HG03135 (cell line): ENCODE measurements at regions not wholly inside any gene's neighbourhood (a gene's known extent, or its start where the extent isn't known, plus 50 kb on each side); places are given as distances from the start of the nearest gene placed in this dataset.
"Not testable (repeated sequence)": the region's sequence is repeated elsewhere in the genome, so short reads cannot be mapped to it uniquely, and the experiment has no call there.

ENCODE experiments used
- ATAC-seq: cut with Tn5 transposase; IDR thresholded peaks from one replicate; pipeline ENCODE4 v1.9.1; 2021; ENCODE audit warnings: mild to moderate bottlenecking, moderate library complexity; ENCODE audit not compliant: unreplicated experiment

GRCh38 chr12:84075991-84076390, 836.6 kb downstream of the SLC6A15 start:
- ATAC-seq = no peak

- no peak for ATAC-seq
Measured at GRCh38 chr12:84073401-84073800, 839.2 kb downstream of the SLC6A15 start.

- no peak for ATAC-seq
Measured at GRCh38 chr12:84072961-84073360, 839.6 kb downstream of the SLC6A15 start.

- ATAC-seq = no peak
Measured at GRCh38 chr12:84070292-84070691, 842.3 kb downstream of the SLC6A15 start.

GRCh38 chr12:84069699-84070098, 842.9 kb downstream of the SLC6A15 start:
- no peak for ATAC-seq

GRCh38 chr12:84069198-84069597, 843.4 kb downstream of the SLC6A15 start:
- ATAC-seq = no peak

- no peak for ATAC-seq
Measured at GRCh38 chr12:84058136-84058535, 854.5 kb downstream of the SLC6A15 start.

- ATAC-seq = no peak
Measured at GRCh38 chr12:84054811-84055210, 857.8 kb downstream of the SLC6A15 start.

- ATAC-seq = no peak
Measured at GRCh38 chr12:84047881-84048280, 864.7 kb downstream of the SLC6A15 start.

GRCh38 chr12:84046859-84047258, 865.7 kb downstream of the SLC6A15 start:
- no peak for ATAC-seq

- no peak for ATAC-seq
Measured at GRCh38 chr12:84043355-84043754, 869.2 kb downstream of the SLC6A15 start.

- ATAC-seq = no peak
Measured at GRCh38 chr12:84038242-84038641, 874.4 kb downstream of the SLC6A15 start.

- ATAC-seq = no peak
Measured at GRCh38 chr12:84036912-84037311, 875.7 kb downstream of the SLC6A15 start.

- ATAC-seq = no peak
Measured at GRCh38 chr12:84035766-84036165, 876.8 kb downstream of the SLC6A15 start.

GRCh38 chr12:84034871-84035270, 877.7 kb downstream of the SLC6A15 start:
- ATAC-seq = no peak

- no peak for ATAC-seq
Measured at GRCh38 chr12:84033162-84033561, 879.4 kb downstream of the SLC6A15 start.

- ATAC-seq = not testable (repeated sequence)
Measured at GRCh38 chr12:84018556-84019179, 893.9 kb downstream of the SLC6A15 start.

- ATAC-seq = no peak
Measured at GRCh38 chr12:84016956-84017355, 895.6 kb downstream of the SLC6A15 start.

GRCh38 chr12:83997423-83997822, 915.2 kb downstream of the SLC6A15 start:
- no peak for ATAC-seq

- ATAC-seq = no peak
Measured at GRCh38 chr12:83996671-83997070, 915.9 kb downstream of the SLC6A15 start.

GRCh38 chr12:83985084-83985483, 927.5 kb downstream of the SLC6A15 start:
- no peak for ATAC-seq

GRCh38 chr12:83980398-83980797, 932.2 kb downstream of the SLC6A15 start:
- no peak for ATAC-seq

- ATAC-seq = no peak
Measured at GRCh38 chr12:83979785-83980184, 932.8 kb downstream of the SLC6A15 start.
